MG63 (cell line): ENCODE measurements at regions not wholly inside any gene's neighbourhood (a gene's known extent, or its start where the extent isn't known, plus 50 kb on each side); places are given as distances from the start of the nearest gene placed in this dataset.

Source experiments
- DNase-seq: peaks from one replicate; pipeline ENCODE4 v3.0.0-alpha.2; 2020
- H3K27me3 ChIP-seq: fragments of 250-450 bp; sonication (Bioruptor Pico); 2 replicates; pipeline ENCODE4 v1.5.1; 2020; ENCODE audit warnings: mild to moderate bottlenecking, moderate library complexity
- H3K36me3 ChIP-seq: fragments of 250-450 bp; sonication (Bioruptor Pico); 2 replicates; pipeline ENCODE4 v1.5.1; 2020; ENCODE audit warnings: mild to moderate bottlenecking, moderate library complexity
- H3K4me3 ChIP-seq: fragments of 250-450 bp; sonication (Bioruptor Pico); 2 replicates; pipeline ENCODE4 v1.5.1; 2020; ENCODE audit warnings: mild to moderate bottlenecking, moderate library complexity
- H3K9me3 ChIP-seq: fragments of 250-450 bp; sonication (Bioruptor Pico); 2 replicates; pipeline ENCODE4 v1.5.1; 2020; ENCODE audit warnings: mild to moderate bottlenecking, moderate library complexity

DNA sequence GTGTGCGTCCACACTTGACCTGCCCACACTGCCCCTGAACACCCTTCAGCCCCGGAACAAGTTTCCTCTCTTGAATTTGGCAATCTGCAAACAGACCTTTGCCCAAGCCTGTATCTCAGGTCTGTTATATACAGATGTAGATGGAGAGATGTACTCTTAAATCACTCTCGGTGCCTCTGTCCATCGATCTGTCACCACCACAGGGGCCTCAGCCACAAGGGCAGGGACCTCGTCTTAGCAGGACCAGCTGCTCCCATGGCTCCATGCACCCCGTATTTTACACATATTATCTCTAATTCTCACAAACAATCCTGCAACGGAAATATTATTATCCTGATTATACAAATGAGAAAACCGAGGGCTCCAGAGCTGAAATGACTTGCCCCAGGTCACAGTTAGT is 313.4 kb downstream of the BCL11B start:
- no peaks in the 10 kb centered on the region for H3K27me3 ChIP-seq
- H3K36me3 ChIP-seq: no peaks in the 10 kb centered on the region
- no peaks in the 10 kb centered on the region for H3K9me3 ChIP-seq
- DNase-seq: no peak
- no peak overlapping the region for H3K4me3 ChIP-seq

DNA sequence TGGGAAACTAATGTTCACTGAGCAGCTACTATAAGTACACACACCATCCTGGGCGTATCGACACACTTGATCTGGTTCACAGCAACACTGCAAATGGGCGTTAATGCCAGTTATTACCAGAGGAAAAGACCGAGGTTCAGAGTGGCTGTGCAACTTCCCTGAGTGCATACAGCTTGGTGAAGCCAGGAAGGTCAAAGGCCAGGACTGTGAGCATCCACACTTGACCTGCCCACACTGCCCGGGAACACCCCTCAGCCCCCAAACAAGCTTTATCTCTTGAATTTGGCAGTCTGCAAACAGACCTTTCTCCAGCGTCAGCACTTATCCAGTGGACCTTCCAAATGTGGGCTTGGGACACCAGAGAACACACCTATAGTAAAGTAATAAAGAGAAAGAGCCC is 312.6 kb downstream of the BCL11B start:
- DNase-seq: no peak
- no peaks in the 10 kb centered on the region for H3K27me3 ChIP-seq
- no peaks in the 10 kb centered on the region for H3K9me3 ChIP-seq
- no peak overlapping the region for H3K4me3 ChIP-seq
- H3K36me3 ChIP-seq: no peaks in the 10 kb centered on the region

DNA sequence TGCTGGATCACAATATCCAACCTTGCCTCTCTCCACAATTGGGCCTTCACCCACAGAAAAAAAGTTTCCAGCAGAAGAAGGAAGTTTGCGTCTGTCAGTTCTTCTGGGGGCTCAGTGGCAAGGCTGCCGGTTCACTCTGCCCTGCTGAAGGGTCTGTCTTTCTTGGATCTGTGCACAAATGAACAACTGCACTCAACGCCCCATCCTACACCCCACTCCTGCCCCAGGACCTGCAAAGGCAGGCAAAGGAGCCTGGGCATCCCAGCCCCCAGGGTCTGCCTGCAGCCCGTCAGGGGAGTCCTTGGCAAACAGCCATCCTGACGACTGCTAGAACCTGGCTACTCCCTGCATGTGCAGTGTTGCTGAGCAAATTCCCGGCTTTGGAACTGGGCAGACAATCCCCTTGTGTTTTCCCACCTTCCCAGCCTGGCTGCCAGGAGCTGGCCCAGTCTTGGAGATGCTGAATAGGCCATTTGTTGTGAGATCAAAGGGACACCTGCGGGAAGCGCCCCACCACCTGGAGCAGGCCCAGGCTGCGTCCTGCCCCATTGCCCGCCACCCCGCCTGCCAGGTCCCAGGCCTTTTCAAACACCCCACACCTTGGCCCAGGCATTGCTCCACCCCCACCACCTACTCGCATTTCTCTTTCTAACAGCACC is 311.9 kb downstream of the BCL11B start:
- no peak for DNase-seq
- H3K9me3 ChIP-seq: no peaks in the 10 kb centered on the region
- no peaks in the 10 kb centered on the region for H3K27me3 ChIP-seq
- H3K4me3 ChIP-seq: no peak overlapping the region
- H3K36me3 ChIP-seq: no peaks in the 10 kb centered on the region

DNA sequence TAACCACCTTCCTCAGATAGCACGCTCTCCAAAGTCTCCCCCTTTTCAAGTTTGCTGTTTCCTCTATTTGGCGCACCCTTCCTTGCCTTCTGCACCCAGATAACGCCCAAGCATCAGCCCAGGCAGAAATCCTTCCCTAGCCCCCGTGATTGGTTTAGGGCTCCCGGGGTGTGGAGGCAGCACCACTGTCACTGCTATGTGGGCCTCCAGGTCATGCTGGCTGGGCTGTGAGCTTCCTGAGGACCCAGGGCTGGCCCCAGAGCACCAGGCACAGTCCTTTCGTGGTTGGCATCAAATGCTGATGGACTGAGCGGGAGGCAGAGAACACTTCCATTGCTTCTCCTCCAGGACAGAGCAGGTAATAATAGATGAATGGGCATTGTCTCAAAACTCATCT is 311.4 kb downstream of the BCL11B start:
- Histone ChIP-seq H3K9me3 (no peaks in the 10 kb centered on the region), H3K27me3 (no peaks in the 10 kb centered on the region), H3K36me3 (no peaks in the 10 kb centered on the region), H3K4me3 (no peak overlapping the region)
- DNase-seq: no peak

DNA sequence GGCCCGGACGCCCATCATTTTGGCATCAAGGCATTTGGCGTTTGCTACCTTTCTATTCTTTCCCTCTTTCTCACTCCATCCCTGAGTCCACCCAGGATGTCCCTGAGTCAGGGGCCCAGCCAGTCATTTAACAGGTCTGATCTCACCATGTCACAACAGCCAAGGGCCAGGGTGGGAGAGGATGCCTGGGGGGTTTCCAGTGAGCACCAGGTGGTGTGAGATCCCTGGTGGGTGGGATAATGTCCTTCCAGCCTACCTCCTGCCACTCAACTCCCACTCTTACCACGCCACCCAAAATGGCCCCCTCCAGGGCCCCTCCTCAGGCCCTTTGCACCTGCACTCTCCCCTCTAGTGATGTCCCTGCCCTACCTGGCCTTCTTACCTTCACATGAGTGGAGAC is 310.8 kb downstream of the BCL11B start:
- H3K9me3 ChIP-seq: no peaks in the 10 kb centered on the region
- no peaks in the 10 kb centered on the region for H3K36me3 ChIP-seq
- no peak for DNase-seq
- no peak overlapping the region for H3K4me3 ChIP-seq
- no peaks in the 10 kb centered on the region for H3K27me3 ChIP-seq

DNA sequence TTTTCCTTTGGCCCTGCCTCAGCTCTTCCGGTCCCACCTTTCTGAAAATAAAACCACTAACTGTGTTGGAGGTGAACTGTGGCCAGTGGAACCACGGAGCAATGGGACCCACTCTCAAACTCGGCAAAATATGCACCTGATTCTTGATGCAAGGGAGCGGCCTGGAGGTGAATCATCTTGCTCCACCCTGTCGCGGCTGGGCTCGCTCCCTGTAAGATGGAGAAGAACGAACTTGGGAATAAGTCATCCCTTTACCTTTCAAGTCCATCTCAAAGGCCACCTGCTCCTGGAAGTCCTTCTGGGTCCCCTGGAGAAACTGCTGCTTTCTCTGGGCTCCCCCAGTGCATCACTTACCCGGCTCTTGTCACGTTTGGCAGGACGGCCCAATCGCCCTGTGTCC is 309.9 kb downstream of the BCL11B start:
- Histone ChIP-seq H3K36me3 (no peaks in the 10 kb centered on the region), H3K4me3 (no peak overlapping the region), H3K9me3 (no peaks in the 10 kb centered on the region), H3K27me3 (no peaks in the 10 kb centered on the region)
- no peak for DNase-seq

DNA sequence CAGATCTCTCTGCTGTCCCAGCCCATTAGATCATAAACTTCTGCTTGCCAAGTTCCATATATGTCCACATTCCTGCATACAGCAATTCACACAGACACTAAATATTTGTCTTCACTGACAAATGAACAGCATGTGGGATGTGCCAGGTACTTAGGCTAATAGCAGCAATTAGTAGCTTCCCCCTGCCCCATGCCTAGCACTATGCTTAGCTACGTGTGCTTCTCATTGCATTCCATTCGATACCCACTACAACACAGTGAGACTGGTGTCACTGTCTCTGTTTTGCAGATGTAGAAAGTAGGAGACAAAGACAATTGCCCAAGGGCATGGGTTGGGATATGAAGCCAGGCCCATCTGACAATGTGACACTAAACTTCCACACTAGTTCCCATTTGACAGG is 308.4 kb downstream of the BCL11B start:
- DNase-seq: no peak
- H3K4me3 ChIP-seq: no peak overlapping the region
- no peaks in the 10 kb centered on the region for H3K36me3 ChIP-seq
- H3K9me3 ChIP-seq: no peaks in the 10 kb centered on the region
- H3K27me3 ChIP-seq: no peaks in the 10 kb centered on the region

DNA sequence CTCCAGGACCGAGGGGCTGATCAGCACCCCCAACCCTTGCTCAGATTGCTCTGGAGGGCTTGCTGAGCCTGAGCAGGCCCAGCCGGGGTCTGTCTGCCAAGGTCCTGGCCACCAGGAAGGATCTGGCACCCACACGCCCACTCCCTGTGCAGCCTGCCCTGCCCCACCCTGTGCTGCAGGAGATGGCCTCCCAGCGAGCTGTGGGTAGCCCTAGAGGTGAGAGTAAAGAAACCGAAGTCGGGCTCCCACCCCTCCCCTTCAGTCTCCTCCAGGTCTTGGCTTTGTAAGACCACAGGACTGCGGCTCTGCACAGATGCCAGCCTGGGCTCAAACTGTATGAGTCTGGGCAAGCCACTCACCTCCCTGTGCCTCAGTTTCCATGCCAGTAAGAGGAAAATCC is 307.8 kb downstream of the BCL11B start:
- H3K27me3 ChIP-seq: no peaks in the 10 kb centered on the region
- no peaks in the 10 kb centered on the region for H3K9me3 ChIP-seq
- no peak overlapping the region for H3K4me3 ChIP-seq
- no peak for DNase-seq
- no peaks in the 10 kb centered on the region for H3K36me3 ChIP-seq

DNA sequence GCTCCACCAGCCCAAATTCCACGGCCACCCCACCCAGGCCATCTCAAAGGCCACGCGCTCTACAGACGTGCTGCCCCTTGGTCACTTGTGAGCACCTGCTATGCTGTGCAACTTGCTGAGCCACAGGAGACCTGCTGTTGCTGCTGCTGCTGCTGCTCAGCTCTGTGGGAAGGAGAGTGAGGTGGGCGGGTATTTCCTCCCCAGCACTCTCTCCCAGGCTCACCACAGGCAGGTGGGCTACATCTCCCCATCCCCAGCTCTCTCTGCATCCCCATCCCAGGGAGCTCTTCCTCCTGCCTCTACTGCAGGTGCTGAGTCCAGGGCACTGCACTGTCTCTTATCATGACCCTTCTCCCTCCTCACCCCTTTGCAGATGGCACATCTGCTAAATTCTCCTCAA is 306.9 kb downstream of the BCL11B start:
- H3K27me3 ChIP-seq: no peaks in the 10 kb centered on the region
- H3K4me3 ChIP-seq: no peak overlapping the region
- no peaks in the 10 kb centered on the region for H3K36me3 ChIP-seq
- no peak for DNase-seq
- H3K9me3 ChIP-seq: no peaks in the 10 kb centered on the region

DNA sequence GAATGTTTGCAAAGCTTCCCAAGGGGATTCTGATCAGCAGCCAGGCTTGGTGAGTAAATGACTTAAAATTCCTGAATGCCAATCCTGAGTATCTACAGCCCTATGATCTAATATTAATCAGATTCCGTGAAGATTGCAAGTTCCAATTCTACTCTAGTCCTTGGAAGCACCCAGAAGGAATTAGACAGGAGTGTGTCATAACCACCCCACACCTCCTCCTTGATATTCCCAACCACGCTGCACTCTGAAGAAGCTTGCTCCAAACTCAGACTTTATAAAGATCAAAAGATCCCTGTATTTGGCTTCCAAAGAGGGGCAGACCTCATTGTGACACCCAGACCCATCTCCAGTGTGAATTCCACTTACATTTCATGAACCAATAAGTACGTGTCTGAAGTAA is 306.0 kb downstream of the BCL11B start:
- H3K27me3 ChIP-seq: no peaks in the 10 kb centered on the region
- no peak overlapping the region for H3K4me3 ChIP-seq
- H3K36me3 ChIP-seq: no peaks in the 10 kb centered on the region
- H3K9me3 ChIP-seq: no peaks in the 10 kb centered on the region
- DNase-seq: no peak

DNA sequence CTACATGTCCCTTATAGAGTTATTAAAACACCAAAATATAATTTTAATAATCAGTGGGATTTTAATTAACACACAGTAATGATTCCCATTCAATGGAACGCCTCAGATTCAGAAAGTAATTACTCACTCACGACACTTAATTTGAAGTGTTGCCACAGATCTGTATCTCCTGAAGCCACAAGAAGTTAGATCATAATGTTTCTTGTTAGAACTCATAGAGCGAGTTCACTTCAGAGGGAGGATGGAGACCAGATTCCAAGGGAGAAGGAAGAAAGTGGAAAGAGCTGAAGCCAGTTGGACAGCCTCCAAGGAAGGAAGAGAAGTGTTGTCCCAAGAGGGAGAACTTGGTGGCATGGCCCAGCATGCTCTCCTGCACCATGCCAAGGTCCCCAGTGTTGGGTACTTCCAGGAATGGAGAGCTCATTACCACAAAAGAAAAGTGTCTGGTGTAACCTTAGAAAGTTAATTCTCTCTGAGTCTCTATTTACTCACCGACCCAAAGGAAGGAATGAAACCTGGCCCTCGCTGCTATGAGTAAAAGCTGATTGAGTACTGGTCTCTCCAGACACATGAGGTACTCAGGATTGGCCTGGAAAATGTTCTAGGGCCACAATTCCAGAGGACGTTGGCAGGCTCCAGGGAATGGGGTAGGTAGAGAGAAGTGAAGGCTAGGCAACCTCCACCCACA is 305.4 kb downstream of the BCL11B start:
- Histone ChIP-seq H3K4me3 (no peak overlapping the region), H3K36me3 (no peaks in the 10 kb centered on the region), H3K27me3 (no peaks in the 10 kb centered on the region), H3K9me3 (no peaks in the 10 kb centered on the region)
- DNase-seq: no peak

DNA sequence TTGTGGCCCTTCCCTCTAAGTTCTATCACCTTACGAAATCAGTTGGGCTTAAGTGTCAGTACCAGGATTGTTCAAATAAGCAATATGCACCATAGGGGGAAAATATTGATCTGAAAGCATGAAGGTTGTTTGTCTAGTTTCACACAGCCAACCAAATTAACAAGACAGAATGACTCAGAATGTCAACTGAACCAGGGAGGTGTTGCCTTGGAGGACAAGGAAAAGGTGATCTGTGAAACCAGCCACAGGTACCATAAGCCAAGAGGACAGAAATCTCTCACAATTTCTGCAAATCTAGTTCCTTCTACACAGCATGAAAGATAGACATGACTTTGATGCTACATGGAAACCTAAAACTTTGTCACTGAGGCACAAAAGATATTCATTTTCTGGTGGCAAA is 297.9 kb downstream of the BCL11B start:
- no peak overlapping the region for H3K4me3 ChIP-seq
- DNase-seq: no peak

DNA sequence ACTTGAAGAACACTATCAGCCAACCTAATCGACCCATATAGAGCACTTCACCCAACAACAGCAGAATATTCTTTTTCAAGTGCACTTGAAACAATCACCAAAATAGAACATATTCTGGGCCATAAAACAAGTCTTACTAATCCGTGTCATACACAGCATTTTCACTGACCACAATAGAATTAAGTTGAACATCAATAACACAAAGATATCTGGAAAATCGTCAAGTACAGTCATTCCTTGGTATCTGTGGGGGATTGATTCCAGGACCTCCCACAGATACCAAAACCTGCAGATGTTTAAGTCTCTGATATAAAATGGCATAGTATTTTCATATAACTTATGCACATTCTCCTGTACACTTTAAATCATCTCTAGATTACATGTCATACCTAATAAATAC is 295.7 kb downstream of the BCL11B start:
- Histone ChIP-seq H3K27me3 (no peaks in the 10 kb centered on the region), H3K4me3 (no peak overlapping the region), H3K9me3 (no peaks in the 10 kb centered on the region; the same call in 1 of the 2 replicates), H3K36me3 (no peaks in the 10 kb centered on the region)
- DNase-seq: no peak

More for the DNA sequence above, 297.9 kb downstream of the BCL11B start:
- no peaks in the 10 kb centered on the region for H3K27me3 ChIP-seq
- H3K9me3 ChIP-seq: no peaks in the 10 kb centered on the region; the same call in 1 of the 2 replicates
- H3K36me3 ChIP-seq: no peaks in the 10 kb centered on the region

DNA sequence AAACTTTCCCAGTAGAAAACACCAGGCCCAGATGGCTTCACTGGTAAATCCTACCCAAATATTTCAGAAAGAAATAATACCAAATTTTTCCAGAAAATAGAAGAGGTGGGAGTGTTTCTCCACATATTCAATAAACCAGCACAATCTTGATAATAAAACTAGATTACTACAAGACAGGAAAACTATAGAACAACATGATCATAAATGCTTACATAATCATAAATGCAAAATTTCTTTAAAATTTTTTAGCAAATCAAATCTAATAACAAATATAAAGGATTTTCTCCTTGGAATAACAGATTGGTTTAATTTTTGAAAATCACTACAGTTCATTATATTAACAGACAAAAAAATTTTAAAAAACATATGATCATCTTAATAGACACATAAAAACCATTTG is 294.5 kb downstream of the BCL11B start:
- no peak for DNase-seq
- Histone ChIP-seq H3K9me3 (no peaks in the 10 kb centered on the region; the same call in 1 of the 2 replicates), H3K4me3 (no peak overlapping the region), H3K27me3 (no peaks in the 10 kb centered on the region), H3K36me3 (no peaks in the 10 kb centered on the region)

DNA sequence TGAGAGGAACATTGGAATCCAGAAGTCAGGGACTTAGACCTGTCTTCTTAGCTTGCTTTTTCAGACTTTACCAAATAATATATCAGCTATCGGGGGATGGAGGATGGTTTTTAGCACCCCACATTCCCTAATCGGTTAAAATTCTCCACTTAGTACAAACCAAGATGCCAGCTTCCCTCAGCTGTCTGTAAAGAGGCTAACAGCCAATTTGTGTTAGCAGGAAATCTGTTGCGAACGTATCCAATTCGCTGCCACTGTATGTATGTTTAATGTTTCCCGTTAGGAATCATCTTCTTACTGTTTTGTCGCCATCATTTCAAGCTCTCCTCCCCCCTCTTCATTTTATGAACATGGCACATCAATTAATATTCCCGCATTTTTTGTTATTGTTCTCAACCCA is 289.0 kb downstream of the BCL11B start:
- Histone ChIP-seq H3K27me3 (no peaks in the 10 kb centered on the region), H3K9me3 (no peaks in the 10 kb centered on the region; the same call in 1 of the 2 replicates), H3K36me3 (no peaks in the 10 kb centered on the region), H3K4me3 (no peak overlapping the region)
- DNase-seq: no peak

DNA sequence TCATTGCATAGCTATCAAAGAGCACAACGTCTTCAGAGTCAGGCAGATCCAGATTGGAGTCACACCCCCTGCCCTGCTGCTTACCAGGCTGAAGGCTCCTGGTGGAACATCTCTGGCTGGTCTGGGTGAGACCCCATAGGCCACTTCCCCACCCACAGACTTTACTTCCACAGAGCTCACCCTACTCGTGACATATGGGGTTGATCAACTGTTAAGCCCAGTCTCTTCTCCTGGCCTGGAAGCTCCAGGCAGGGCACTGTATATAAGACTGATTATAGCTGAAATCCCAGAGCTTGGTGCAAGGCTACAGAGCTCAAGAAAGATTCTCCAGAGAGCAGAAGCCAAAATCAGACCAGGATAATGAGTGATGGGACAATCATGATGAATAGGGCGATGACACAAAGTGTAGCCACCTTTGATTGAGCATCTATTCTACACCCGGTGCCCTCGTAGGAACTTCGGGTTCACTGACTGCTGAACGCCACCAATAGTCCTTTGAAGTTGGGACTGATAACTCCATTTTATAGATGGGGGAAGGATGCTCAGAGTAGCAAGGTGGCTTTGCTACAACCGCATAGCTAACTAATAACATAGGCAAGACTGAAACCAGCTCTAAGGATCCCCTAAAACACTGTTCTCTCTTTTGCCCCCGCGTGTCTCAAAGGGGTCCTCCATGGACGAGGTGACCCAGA is 287.8 kb downstream of the BCL11B start:
- no peaks in the 10 kb centered on the region for H3K9me3 ChIP-seq
- H3K36me3 ChIP-seq: no peaks in the 10 kb centered on the region
- no peak overlapping the region for H3K4me3 ChIP-seq
- H3K27me3 ChIP-seq: no peaks in the 10 kb centered on the region
- DNase-seq: no peak

DNA sequence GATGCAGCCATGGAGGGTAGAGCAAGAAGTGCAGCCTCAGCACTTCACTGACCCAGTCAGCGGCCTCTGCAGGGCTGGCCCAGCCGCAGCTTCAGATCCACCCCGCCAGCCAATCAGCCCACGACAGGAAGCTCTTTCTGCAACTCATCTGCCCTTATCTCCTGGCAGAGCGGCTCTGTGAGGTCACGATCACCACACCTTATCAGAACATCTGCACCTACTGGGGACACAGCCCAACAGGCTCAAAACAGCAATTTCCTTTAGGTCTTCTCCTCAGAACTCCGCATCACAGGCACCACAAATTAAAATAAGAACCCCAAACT is 287.3 kb downstream of the BCL11B start:
- Histone ChIP-seq H3K36me3 (no peaks in the 10 kb centered on the region), H3K4me3 (no peak overlapping the region), H3K27me3 (no peaks in the 10 kb centered on the region), H3K9me3 (no peaks in the 10 kb centered on the region)
- DNase-seq: no peak

DNA sequence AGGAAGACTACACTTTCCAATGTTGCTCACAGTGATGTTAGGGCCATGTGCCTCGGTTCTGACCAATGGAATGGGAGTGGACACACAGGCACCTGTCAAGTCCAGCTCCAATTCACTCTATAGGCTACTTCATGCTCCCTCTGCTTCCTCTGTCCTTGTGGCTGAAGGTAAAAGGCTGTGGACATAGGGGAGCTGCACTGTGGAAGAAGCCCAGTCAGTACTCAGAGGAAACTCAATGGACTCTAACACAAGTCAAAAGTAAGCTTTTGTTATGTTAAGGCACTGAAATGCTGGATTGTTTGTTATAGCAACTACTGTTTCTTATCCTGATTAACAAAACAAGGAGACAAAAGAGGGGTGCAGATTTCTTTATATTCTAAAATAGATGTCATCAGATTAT is 278.2 kb downstream of the BCL11B start:
- no peak for DNase-seq
- H3K27me3 ChIP-seq: no peaks in the 10 kb centered on the region
- H3K9me3 ChIP-seq: no peaks in the 10 kb centered on the region
- H3K36me3 ChIP-seq: no peaks in the 10 kb centered on the region
- H3K4me3 ChIP-seq: no peak overlapping the region
